ENCODE measurements at regions not wholly inside any gene's neighbourhood (a gene's known extent, or its start where the extent isn't known, plus 50 kb on each side); places are given as distances from the start of the nearest gene placed in this dataset.
A peak's percentile ranks its signal among the peaks of the same experiment; 100 is the strongest.

DNA sequence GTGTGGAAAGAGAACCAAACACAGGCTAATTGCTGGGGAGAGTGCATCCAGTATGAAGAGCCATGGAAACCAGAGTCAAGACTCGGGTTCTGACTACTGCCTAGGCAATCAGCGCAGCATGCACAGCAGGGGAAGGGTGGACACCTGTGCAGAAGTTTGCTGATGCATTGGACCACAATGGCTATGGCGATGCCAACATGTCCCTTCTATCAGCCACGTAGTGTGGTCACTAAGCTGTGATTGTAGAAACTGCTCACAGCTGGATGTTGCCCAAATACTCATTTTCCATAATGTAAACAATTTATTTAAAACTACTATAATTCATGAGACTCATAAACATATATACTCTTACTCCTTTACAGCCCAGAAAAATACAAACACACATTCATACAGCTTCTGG, 1718.2 kb downstream of the EFNB2 start:
- TF ChIP-seq ZBTB7A (IDR thresholded peaks at IDR 0.05; ENCODE audit: low read depth) (no peak), TAF1 (IDR thresholded peaks at IDR 0.05; ENCODE audit: low read depth) (no peak), TCF12 (IDR thresholded peaks at IDR 0.05; ENCODE audit: low read depth) (no peak), TEAD4 (IDR thresholded peaks at IDR 0.05) (no peak), CEBPB (IDR thresholded peaks at IDR 0.05) (no peak), RAD21 (IDR thresholded peaks at IDR 0.05; ENCODE audit: low read depth) (no peak), EGR1 (IDR thresholded peaks at IDR 0.05) (no peak), MAX (IDR thresholded peaks at IDR 0.05) (no peak), EP300 (IDR thresholded peaks at IDR 0.05; ENCODE audit: borderline replicate concordance) (no peak), NFIC (IDR thresholded peaks at IDR 0.05) (no peak), FOXM1 (IDR thresholded peaks at IDR 0.05; ENCODE audit: borderline replicate concordance, low read depth) (no peak), YY1 (IDR thresholded peaks at IDR 0.05; ENCODE audit: low read depth) (no peak), CREB1 (IDR thresholded peaks at IDR 0.05; ENCODE audit: low read depth) (no peak)
- TF ChIP-seq, protein P1, sequence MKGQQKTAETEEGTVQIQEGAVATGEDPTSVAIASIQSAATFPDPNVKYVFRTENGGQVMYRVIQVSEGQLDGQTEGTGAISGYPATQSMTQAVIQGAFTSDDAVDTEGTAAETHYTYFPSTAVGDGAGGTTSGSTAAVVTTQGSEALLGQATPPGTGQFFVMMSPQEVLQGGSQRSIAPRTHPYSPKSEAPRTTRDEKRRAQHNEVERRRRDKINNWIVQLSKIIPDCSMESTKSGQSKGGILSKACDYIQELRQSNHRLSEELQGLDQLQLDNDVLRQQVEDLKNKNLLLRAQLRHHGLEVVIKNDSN (IDR thresholded peaks at IDR 0.05): no peak
- TF ChIP-seq, protein P2, sequence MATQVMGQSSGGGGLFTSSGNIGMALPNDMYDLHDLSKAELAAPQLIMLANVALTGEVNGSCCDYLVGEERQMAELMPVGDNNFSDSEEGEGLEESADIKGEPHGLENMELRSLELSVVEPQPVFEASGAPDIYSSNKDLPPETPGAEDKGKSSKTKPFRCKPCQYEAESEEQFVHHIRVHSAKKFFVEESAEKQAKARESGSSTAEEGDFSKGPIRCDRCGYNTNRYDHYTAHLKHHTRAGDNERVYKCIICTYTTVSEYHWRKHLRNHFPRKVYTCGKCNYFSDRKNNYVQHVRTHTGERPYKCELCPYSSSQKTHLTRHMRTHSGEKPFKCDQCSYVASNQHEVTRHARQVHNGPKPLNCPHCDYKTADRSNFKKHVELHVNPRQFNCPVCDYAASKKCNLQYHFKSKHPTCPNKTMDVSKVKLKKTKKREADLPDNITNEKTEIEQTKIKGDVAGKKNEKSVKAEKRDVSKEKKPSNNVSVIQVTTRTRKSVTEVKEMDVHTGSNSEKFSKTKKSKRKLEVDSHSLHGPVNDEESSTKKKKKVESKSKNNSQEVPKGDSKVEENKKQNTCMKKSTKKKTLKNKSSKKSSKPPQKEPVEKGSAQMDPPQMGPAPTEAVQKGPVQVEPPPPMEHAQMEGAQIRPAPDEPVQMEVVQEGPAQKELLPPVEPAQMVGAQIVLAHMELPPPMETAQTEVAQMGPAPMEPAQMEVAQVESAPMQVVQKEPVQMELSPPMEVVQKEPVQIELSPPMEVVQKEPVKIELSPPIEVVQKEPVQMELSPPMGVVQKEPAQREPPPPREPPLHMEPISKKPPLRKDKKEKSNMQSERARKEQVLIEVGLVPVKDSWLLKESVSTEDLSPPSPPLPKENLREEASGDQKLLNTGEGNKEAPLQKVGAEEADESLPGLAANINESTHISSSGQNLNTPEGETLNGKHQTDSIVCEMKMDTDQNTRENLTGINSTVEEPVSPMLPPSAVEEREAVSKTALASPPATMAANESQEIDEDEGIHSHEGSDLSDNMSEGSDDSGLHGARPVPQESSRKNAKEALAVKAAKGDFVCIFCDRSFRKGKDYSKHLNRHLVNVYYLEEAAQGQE (IDR thresholded peaks at IDR 0.05; ENCODE audit: low read depth): no peak

GRCh38 chr13:104816726-104817125, 1718.7 kb downstream of the EFNB2 start:
- TF ChIP-seq TEAD4 (IDR thresholded peaks at IDR 0.05) (peak; percentile 46; the same call in 1 of the 2 replicates), RAD21 (IDR thresholded peaks at IDR 0.05; ENCODE audit: low read depth) (no peak), YY1 (IDR thresholded peaks at IDR 0.05; ENCODE audit: low read depth) (no peak), ZBTB7A (IDR thresholded peaks at IDR 0.05; ENCODE audit: low read depth) (no peak), CEBPB (IDR thresholded peaks at IDR 0.05) (no peak)

DNA sequence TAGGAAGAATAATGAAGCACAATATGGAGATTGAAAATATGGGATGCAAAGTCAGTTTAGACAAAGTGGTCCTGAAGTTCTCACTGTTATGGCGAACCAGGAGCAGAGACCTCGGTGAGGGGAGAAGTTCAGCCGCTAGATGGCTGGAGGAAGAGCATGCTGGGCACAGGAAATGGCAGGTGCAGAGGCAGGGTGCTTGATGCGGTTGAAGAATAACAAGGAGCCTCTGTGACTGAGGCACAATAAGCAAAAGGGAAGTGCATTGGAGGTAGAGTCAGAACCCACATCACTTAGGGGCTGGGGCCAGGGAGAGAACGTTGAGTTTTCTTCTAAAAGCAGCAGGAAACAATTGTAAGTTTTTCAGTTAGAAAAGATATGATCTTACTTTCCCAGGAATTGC, 1725.2 kb downstream of the EFNB2 start:
- TF ChIP-seq, protein P2 (IDR thresholded peaks at IDR 0.05; ENCODE audit: low read depth): no peak
- TF ChIP-seq EGR1 (IDR thresholded peaks at IDR 0.05) (no peak), FOXM1 (IDR thresholded peaks at IDR 0.05; ENCODE audit: borderline replicate concordance, low read depth) (no peak), NFIC (IDR thresholded peaks at IDR 0.05) (no peak), YY1 (IDR thresholded peaks at IDR 0.05; ENCODE audit: low read depth) (no peak), TEAD4 (IDR thresholded peaks at IDR 0.05) (no peak), MAX (IDR thresholded peaks at IDR 0.05) (no peak), TAF1 (IDR thresholded peaks at IDR 0.05; ENCODE audit: low read depth) (no peak), RAD21 (IDR thresholded peaks at IDR 0.05; ENCODE audit: low read depth) (no peak), CREB1 (IDR thresholded peaks at IDR 0.05; ENCODE audit: low read depth) (no peak), EP300 (IDR thresholded peaks at IDR 0.05; ENCODE audit: borderline replicate concordance) (no peak), ZBTB7A (IDR thresholded peaks at IDR 0.05; ENCODE audit: low read depth) (no peak)
- TF ChIP-seq, protein P1 (IDR thresholded peaks at IDR 0.05): no peak

GRCh38 chr13:104809483-104809882, 1726.0 kb downstream of the EFNB2 start:
- TF ChIP-seq TAF1 (IDR thresholded peaks at IDR 0.05; ENCODE audit: low read depth): no peak
- TF ChIP-seq RAD21 (IDR thresholded peaks at IDR 0.05; ENCODE audit: low read depth): no peak
- TF ChIP-seq, protein P1 (IDR thresholded peaks at IDR 0.05): no peak
- no peak for TF ChIP-seq EGR1 (IDR thresholded peaks at IDR 0.05)
- TF ChIP-seq TEAD4 (IDR thresholded peaks at IDR 0.05): no peak
- TF ChIP-seq FOXM1 (IDR thresholded peaks at IDR 0.05; ENCODE audit: borderline replicate concordance, low read depth): no peak
- TF ChIP-seq MAX (IDR thresholded peaks at IDR 0.05): no peak
- TF ChIP-seq ZBTB7A (IDR thresholded peaks at IDR 0.05; ENCODE audit: low read depth): no peak
- no peak for TF ChIP-seq EP300 (IDR thresholded peaks at IDR 0.05; ENCODE audit: borderline replicate concordance)
- TF ChIP-seq CREB1 (IDR thresholded peaks at IDR 0.05; ENCODE audit: low read depth): no peak
- no peak for TF ChIP-seq NFIC (IDR thresholded peaks at IDR 0.05)
- TF ChIP-seq YY1 (IDR thresholded peaks at IDR 0.05; ENCODE audit: low read depth): no peak
- TF ChIP-seq, protein P2 (IDR thresholded peaks at IDR 0.05; ENCODE audit: low read depth): no peak
- TF ChIP-seq CEBPB (IDR thresholded peaks at IDR 0.05): no peak
- TF ChIP-seq TCF12 (IDR thresholded peaks at IDR 0.05; ENCODE audit: low read depth): no peak
